GM12892 (cell line): ENCODE measurements at regions not wholly inside any gene's neighbourhood (a gene's known extent, or its start where the extent isn't known, plus 50 kb on each side); places are given as distances from the start of the nearest gene placed in this dataset.

Source experiments
- POLR2A ChIP-seq: IDR thresholded peaks from 2 replicates; pipeline ENCODE4 v1.6.1; 2011; ENCODE audit warnings: low read depth, low read length, control low read depth
- POLR2AphosphoS5 ChIP-seq: IDR thresholded peaks from 2 replicates; pipeline ENCODE4 v1.6.1; 2011; ENCODE audit warnings: low read depth, low read length, control low read depth

- TF ChIP-seq POLR2AphosphoS5 (no peak), POLR2A (no peak)
These were observed 214.9 kb upstream of the HMGA2 start for GRCh38 chr12:65609359-65609771.
